T-helper 1 cell treated with Interleukin-12 subunit alpha and Interleukin-12 subunit beta and Interleukin-4 antibody, amounts not matched to agents 30 μg/mL and 1 μg/mL, for 36 hours (primary cell): ENCODE measurements at regions not wholly inside any gene's neighbourhood (a gene's known extent, or its start where the extent isn't known, plus 50 kb on each side); places are given as distances from the start of the nearest gene placed in this dataset.
"Not testable (repeated sequence)": the region's sequence is repeated elsewhere in the genome, so short reads cannot be mapped to it uniquely, and the experiment has no call there.

ENCODE experiments used
- H3K27ac Mint-ChIP-seq: one replicate; pipeline ENCODE4 v1.8.0; 2021; ENCODE audit warnings: mild to moderate bottlenecking, mixed read lengths
- H3K27me3 Mint-ChIP-seq: one replicate; pipeline ENCODE4 v1.8.0; 2021; ENCODE audit warnings: low read depth, mixed read lengths
- H3K36me3 Mint-ChIP-seq: one replicate; pipeline ENCODE4 v1.8.0; 2021; ENCODE audit warnings: low read depth, mixed read lengths
- H3K4me1 Mint-ChIP-seq: one replicate; pipeline ENCODE4 v1.8.0; 2021; ENCODE audit warnings: low read depth, mixed read lengths
- H3K4me3 Mint-ChIP-seq: one replicate; pipeline ENCODE4 v1.8.0; 2021; ENCODE audit warnings: mild to moderate bottlenecking, moderate library complexity, mixed read lengths
- H3K9me3 Mint-ChIP-seq: one replicate; pipeline ENCODE4 v1.8.0; 2021; ENCODE audit warnings: mixed read lengths

DNA sequence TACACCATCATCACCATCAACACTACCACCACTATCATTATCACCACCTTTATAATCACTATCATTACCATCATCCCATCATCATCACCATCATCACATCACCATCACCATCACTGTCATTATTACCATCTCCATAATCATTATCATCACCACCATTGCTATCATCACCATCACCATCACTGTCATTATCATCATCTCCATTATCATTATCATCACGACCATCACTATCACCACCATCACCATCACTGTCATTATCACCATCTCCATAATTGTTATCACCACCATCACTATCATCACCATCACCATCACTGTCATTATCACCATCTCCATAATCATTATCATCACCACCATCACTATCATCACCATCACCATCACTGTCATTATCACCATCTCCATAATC is 279.6 kb upstream of the HS6ST1 start:
- H3K4me1 Mint-ChIP-seq, H3K27me3 Mint-ChIP-seq, H3K36me3 Mint-ChIP-seq, H3K4me3 Mint-ChIP-seq, H3K9me3 Mint-ChIP-seq, H3K27ac Mint-ChIP-seq: not testable (repeated sequence)

- Mint-ChIP-seq H3K27ac (no peak overlapping the region), H3K36me3 (no peaks in the 10 kb centered on the region), H3K27me3 (no peaks in the 10 kb centered on the region)
Observed at GRCh38 chr2:128598862-128599441, 280.3 kb upstream of the HS6ST1 start.

DNA sequence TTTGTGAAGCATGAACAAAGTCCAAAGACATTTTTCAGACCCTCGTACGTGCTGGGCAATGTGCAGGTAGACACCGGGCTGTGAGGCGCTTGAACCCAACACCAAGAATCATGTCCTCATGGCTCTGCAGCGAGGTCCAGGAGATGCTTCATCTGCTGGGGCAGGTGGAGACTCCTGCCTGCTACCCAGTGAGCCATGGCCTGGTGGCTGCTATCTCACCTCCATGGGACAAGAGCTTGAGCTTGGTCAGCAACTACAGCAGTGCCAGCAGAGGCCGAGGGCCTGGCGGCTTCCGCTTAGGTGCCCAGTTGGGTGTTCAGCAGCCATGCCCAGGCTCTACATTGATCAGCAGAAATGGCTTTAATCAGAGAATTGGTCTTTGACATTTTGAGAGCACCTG is 281.0 kb upstream of the HS6ST1 start:
- H3K4me1 Mint-ChIP-seq, result no peaks in the 10 kb centered on the region
- no peaks in the 10 kb centered on the region for H3K9me3 Mint-ChIP-seq
- H3K27ac Mint-ChIP-seq, result no peak overlapping the region
- H3K27me3 Mint-ChIP-seq, result no peaks in the 10 kb centered on the region
- no peaks in the 10 kb centered on the region for H3K36me3 Mint-ChIP-seq
- H3K4me3 Mint-ChIP-seq, result no peak overlapping the region

More at GRCh38 chr2:128598862-128599441, 280.3 kb upstream of the HS6ST1 start:
- H3K4me3 Mint-ChIP-seq, result no peak overlapping the region
- H3K4me1 Mint-ChIP-seq, result no peaks in the 10 kb centered on the region
- H3K9me3 Mint-ChIP-seq, result no peaks in the 10 kb centered on the region

DNA sequence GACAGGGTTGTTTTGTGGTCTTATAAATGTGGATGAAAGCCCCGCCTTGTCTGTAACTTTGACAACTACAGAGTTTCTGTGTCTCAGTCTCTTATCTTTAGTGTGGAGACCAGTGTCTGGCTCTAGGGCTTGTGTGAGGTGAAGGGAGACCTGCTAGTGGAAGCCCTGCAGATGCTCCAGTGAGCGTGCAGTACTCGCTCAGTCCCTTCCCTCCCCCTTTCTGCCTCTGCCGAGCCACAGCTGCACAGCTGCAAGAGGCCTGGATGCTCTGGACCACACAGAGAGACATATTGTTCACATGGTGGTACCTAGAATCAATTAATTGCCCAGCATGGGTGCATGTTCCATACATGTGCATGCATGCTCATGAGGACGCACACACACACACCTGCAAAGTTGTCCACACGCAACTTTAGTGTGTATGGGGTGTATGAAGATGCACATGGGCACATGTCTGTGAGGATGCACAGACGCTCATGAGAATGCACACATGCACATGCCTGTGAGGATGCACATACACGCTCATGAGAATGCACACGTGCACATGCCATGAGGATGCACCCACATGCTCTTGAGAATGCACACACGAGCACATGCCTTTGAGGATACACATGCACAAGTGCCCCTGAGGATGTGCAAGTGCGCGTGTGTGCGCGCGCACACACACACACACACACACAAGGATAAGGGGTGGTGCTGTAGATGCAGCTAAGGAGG is 282.1 kb upstream of the HS6ST1 start:
- H3K9me3 Mint-ChIP-seq, result no peaks in the 10 kb centered on the region
- no peaks in the 10 kb centered on the region for H3K27me3 Mint-ChIP-seq
- no peak overlapping the region for H3K4me3 Mint-ChIP-seq
- no peaks in the 10 kb centered on the region for H3K4me1 Mint-ChIP-seq
- H3K27ac Mint-ChIP-seq, result no peak overlapping the region
- H3K36me3 Mint-ChIP-seq, result no peaks in the 10 kb centered on the region

DNA sequence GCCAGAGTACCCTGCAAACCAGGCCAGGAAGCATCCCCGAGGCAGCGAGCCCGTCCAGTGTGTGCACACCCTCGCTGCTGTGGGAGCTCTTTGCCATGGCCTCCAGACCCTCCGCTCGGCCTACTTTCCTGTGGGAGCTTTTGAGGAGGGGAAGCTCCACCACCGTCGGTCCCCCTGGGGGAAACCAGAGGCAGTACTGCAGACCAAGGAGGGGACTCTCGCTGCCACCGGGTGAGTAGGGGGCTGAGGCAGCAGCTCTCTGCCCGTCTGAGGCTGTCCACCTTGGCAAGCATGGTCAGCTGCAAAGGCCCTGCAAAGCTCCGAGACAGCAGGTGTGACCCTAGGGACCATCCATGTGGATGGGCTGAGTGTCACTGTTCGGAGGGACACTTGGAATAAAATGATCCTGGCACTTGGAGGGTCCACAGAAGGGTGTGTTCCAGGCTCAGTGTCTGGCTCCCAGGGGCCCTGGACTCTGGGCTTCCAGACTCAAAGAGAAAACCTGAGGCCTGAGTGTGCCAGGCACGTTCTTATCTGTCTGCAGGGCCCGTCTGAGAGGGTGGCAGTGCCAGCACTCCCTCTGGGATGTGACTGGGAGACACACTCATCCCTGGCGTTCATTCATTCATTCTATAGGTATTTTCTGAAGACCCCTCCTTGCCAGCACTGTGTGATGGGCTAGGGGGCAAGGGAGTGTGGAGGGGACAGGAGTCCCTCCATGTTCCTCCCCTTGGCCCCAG is 282.8 kb upstream of the HS6ST1 start:
- H3K4me3 Mint-ChIP-seq, result no peak overlapping the region
- no peak overlapping the region for H3K27ac Mint-ChIP-seq
- no peaks in the 10 kb centered on the region for H3K9me3 Mint-ChIP-seq
- no peaks in the 10 kb centered on the region for H3K36me3 Mint-ChIP-seq
- H3K27me3 Mint-ChIP-seq, result no peaks in the 10 kb centered on the region
- no peaks in the 10 kb centered on the region for H3K4me1 Mint-ChIP-seq

DNA sequence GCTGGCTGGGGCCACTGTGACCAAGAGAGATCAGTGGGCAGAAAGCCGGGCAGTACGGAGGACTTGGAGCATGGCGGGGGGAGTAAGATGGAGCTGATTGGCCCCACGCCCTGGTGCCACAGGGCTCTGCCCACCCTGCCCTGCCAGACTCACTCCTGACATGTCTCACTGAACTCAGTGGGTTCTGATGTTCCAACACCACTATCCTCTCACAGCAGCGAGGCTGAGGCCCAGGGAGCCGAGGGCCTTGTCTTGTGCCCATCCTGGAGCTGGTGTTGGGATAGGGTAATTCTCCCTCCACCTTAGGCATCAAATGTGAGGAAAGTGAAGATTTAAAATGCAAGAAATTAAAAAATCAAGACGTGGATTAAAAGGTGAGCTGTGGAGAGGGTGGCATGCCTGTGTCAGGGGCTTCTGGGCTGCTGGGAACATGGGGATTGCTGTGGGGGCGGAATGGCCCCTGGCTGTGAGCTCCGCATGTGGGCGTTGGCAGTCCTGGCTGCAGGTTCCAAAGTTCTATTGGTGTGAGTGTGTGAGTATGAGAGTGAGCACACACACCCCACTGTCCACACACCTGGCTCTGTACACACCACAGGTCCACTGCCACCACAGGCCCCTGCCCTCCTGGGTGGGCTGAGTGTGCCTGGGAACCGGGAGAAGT is 283.5 kb upstream of the HS6ST1 start:
- Mint-ChIP-seq H3K4me3 (no peak overlapping the region), H3K27me3 (no peaks in the 10 kb centered on the region), H3K9me3 (no peaks in the 10 kb centered on the region), H3K4me1 (no peaks in the 10 kb centered on the region), H3K27ac (no peak overlapping the region), H3K36me3 (no peaks in the 10 kb centered on the region)

DNA sequence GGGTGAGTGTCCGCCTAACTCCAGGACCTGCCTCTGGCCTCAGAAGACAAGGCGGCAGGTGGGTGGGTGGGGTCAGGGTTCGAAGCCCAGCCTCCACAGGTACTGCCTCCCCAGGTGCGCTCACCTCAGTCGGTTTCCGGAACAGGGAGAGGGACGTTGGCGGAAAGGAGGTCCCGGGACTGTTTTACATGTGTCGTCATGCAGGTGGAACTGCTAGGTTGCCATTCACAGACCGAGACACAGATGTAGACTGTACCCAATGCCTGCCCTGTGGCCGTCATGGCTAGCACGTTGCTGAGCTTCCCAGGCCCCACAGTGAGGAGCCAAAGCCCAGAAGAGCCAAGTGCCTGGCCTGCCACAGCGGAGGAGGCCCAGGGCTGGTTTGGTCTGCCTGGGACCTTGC is 284.0 kb upstream of the HS6ST1 start:
- H3K27ac Mint-ChIP-seq, result no peak overlapping the region
- no peaks in the 10 kb centered on the region for H3K36me3 Mint-ChIP-seq
- no peaks in the 10 kb centered on the region for H3K4me1 Mint-ChIP-seq
- no peak overlapping the region for H3K4me3 Mint-ChIP-seq
- no peaks in the 10 kb centered on the region for H3K27me3 Mint-ChIP-seq
- H3K9me3 Mint-ChIP-seq, result no peaks in the 10 kb centered on the region

GRCh38 chr2:128603411-128603924 is 284.8 kb upstream of the HS6ST1 start:
- H3K9me3 Mint-ChIP-seq, result no peaks in the 10 kb centered on the region
- no peak overlapping the region for H3K27ac Mint-ChIP-seq
- no peaks in the 10 kb centered on the region for H3K36me3 Mint-ChIP-seq
- no peaks in the 10 kb centered on the region for H3K27me3 Mint-ChIP-seq
- H3K4me1 Mint-ChIP-seq, result no peaks in the 10 kb centered on the region
- no peak overlapping the region for H3K4me3 Mint-ChIP-seq

DNA sequence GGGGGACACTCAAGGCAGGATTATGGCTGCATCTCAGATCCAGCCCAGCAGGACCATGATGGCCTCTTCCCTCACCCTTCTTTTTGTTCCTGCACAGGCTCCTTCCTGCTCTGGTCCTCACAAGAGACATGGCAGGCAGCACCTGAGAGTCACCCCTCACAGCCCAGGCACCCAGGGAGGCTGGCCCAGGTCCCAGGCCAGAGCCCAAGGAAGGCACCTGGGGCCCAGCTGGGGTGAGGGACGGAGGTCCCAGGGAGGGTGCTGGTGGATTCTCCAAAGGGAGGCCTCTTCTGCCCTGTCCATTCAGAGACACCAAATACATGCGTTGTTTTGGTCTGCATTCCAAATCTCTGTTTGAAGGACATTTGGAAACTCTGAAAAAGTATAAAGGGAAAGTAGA is 285.4 kb upstream of the HS6ST1 start:
- no peaks in the 10 kb centered on the region for H3K4me1 Mint-ChIP-seq
- H3K4me3 Mint-ChIP-seq, result no peak overlapping the region
- no peaks in the 10 kb centered on the region for H3K9me3 Mint-ChIP-seq
- H3K27me3 Mint-ChIP-seq, result no peaks in the 10 kb centered on the region
- no peak overlapping the region for H3K27ac Mint-ChIP-seq
- H3K36me3 Mint-ChIP-seq, result no peaks in the 10 kb centered on the region

DNA sequence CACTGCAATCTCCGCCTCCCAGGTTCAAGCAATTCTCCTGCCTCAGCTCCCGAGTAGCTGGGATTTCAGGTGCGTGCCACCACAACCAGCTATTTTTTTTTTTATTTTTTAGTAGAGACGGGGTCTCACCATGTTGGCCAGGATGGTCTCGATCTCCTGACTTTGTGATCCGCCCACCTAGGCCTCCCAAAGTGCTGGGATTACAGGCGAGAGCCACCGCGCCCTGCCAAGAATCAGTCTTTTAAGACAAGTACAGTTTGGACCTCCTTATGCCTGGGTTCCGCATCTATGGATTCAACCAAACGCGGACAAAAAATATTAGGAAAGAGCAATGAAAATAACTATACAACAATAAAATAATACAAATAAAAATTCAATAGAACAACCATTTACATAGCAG is 285.9 kb upstream of the HS6ST1 start:
- H3K27ac Mint-ChIP-seq, H3K9me3 Mint-ChIP-seq, H3K36me3 Mint-ChIP-seq, H3K27me3 Mint-ChIP-seq, H3K4me1 Mint-ChIP-seq, H3K4me3 Mint-ChIP-seq: not testable (repeated sequence)

DNA sequence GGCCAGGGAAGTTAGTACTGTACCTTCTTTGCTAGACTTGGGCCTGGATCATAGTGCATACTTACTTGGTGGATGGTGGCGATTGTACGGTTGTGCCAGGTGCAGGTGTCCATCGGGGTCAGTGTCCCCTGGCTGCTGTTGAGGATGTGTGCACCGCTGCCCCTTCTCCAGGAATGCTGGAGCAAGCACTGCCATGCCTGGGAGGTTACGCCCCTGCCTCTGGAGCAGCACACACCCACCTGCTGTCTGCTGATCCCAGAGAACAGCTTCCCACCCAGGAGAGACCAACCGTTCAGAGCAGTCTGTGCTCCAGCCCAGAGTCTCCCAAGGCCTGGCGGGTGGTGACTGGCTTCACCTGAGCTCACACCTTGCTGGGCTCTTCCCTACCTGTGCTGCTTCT is 286.8 kb upstream of the HS6ST1 start:
- Mint-ChIP-seq H3K36me3 (no peaks in the 10 kb centered on the region), H3K27me3 (no peaks in the 10 kb centered on the region), H3K27ac (no peak overlapping the region), H3K4me1 (no peaks in the 10 kb centered on the region), H3K9me3 (no peaks in the 10 kb centered on the region), H3K4me3 (no peak overlapping the region)

GRCh38 chr2:128605931-128606330 is 287.3 kb upstream of the HS6ST1 start:
- Mint-ChIP-seq H3K27ac (no peak overlapping the region), H3K27me3 (no peaks in the 10 kb centered on the region), H3K4me3 (no peak overlapping the region)

GRCh38 chr2:128606837-128607236 is 288.2 kb upstream of the HS6ST1 start:
- Mint-ChIP-seq H3K27ac (no peak overlapping the region), H3K4me3 (no peak overlapping the region), H3K9me3 (no peaks in the 10 kb centered on the region), H3K36me3 (no peaks in the 10 kb centered on the region), H3K4me1 (no peaks in the 10 kb centered on the region), H3K27me3 (no peaks in the 10 kb centered on the region)

More at GRCh38 chr2:128605931-128606330, 287.3 kb upstream of the HS6ST1 start:
- Mint-ChIP-seq H3K36me3 (no peaks in the 10 kb centered on the region), H3K4me1 (no peaks in the 10 kb centered on the region), H3K9me3 (no peaks in the 10 kb centered on the region)

GRCh38 chr2:128607440-128607839 is 288.8 kb upstream of the HS6ST1 start:
- Mint-ChIP-seq H3K27ac (no peak overlapping the region), H3K4me3 (no peak overlapping the region), H3K27me3 (no peaks in the 10 kb centered on the region), H3K36me3 (no peaks in the 10 kb centered on the region), H3K4me1 (no peaks in the 10 kb centered on the region), H3K9me3 (no peaks in the 10 kb centered on the region)
